NCI-H2029 (cell line): ENCODE measurements at regions not wholly inside any gene's neighbourhood (a gene's known extent, or its start where the extent isn't known, plus 50 kb on each side); places are given as distances from the start of the nearest gene placed in this dataset.

Experiments
- DNase-seq: peaks from one replicate; lab custom pipeline; 2025; lab: John Stamatoyannopoulos, UW

DNA sequence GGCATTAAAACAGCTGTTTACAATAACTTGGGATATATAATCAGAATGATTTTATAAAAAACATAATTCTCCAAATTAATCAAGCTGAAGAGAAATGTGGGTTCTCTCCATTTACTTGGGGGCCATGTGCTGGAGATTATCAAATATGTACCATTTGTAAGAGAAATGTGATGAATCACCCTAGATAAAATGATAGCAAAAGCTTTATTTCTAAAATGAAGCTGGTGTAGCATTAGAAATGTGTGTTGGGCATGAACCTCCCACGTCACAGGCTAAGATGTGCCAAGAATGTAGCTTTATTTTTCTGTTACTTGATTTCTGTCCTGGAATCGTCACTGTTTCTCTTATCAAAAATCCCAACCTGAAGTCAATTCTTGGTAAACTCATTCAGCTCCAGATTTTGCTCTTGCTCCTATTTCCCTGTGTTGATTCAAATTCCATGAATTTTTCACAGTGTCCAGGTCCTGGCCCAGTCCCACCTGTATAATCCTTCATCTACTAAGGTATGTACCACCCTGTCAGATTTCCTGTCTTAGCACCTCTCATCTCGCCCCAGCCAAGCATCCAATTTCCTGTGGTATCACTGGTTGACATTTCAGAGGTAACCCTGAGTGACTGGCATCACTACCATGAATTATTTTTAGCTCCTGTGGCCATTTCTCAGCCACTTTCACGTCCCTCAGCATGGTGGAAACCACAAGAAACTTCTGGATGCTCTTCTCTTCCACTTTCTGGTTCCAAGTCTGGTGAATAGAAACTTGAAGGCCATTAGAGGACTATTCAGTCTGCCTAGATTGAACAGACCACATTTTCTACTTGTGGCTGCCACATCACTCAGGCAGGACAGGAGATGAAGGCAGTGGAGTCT, 103.6 kb upstream of the FLRT2 start:
- DNase-seq: no peak

DNA sequence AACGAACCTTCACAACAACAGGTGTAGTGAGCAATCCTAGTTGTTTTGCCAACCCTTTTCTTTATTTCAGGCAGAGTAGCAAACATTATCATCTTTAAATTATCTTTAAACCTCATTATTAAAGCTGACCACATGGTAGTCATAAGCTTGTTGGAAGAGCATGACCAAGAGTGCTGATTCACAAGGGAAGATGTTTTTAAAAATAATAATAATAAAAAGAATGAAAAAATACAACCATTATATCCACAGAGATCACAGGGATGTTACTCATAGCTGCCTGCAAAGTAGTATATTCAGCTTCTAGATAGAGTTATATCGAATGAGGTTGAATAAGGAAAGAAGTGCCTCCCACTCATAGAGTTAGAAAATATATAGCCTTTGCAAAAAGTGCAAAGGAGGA, 101.0 kb upstream of the FLRT2 start:
- DNase-seq: no peak

DNA sequence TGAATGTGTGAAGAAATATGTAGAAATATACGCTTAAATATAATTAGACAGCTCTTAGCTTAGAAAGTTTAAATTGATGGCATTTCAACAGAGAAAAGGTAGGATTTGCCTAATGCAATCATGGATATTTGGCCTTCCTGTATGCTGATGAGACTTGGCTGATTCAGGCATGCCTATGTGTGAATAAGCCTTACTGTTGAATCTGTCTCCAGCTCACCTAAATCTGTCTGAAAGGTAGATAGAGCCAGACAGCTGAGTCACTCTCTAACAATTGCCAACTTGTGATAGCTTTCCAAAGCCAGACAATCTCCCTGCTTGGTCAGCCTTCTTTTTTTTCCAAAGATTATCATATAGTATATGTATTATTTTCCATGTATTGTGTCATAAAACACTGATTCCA, 92.8 kb upstream of the FLRT2 start:
- DNase-seq: no peak

DNA sequence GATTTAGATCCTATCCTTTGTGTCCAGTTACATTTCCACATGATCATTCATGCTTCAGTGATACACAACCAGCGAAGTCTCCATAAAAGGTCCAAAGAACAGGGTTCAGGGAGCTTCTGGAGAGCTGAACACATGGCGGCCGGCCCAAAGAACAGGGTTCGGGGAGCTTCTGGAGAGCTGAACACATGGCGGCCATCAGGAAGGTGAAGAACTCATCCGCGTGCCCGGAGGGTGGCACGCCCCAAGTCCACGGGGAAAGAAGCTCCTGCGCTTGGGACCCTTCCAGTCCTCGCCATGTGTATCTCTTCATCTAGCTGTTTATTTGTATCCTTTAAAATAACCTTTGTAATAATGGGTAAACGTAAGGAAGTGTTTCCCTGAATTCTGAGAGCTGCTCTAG, 91.9 kb upstream of the FLRT2 start:
- no peak for DNase-seq

DNA sequence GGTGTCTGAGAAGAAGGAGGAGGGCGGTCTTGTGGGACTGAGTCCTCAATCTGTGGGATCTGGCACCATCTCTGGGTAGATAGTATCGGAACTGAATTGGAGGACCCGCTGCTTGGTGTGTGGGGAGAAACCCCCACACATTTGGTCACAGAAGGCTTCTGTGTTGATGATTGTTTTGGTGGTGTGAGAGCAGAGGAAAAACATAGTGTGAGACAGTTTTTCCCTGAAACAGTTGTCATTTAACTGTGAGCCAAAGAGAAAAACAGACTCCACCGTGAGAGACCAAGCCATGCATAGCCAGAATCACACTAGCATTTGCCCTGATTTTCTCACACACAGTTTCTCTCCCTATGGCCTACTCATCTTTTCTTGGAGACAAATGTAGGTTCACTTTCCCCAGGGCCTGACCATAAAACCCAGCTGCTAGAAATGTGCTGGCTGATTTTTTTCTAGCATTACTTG, 91.4 kb upstream of the FLRT2 start:
- no peak for DNase-seq

DNA sequence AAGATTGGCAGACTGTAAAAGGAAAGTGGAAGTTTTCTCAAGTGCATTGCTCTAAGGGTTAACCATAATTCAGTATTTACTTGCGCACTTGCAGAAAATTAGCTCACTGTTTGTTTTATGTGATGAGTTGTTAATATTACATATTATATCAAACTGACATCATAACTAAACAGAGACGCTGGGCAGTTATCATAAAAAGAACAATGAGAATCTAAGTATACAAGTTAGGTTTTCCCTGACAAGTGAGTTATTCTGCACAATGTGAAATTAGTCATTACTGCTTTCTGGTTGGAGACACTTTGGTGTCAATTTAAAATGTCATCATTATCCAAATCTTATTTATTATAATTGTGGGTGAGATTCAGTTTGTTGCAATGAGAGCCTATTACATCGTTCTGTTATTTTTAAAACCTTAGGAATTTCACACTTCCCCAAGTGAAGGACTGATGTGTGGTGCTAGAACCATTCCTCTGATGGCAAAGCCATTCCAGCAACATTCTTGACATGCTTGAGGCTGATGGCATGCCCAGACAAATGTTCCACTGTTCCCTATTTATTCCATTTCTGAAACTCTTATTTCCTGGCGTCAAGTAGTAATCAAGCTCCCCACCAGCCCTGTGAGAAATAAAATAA, 90.1 kb upstream of the FLRT2 start:
- no peak for DNase-seq

- DNase-seq: no peak
Observed at GRCh38 chr14:85441909-85442643, 87.9 kb upstream of the FLRT2 start.

- no peak for DNase-seq
Observed at GRCh38 chr14:85442996-85443395, 86.9 kb upstream of the FLRT2 start.

DNA sequence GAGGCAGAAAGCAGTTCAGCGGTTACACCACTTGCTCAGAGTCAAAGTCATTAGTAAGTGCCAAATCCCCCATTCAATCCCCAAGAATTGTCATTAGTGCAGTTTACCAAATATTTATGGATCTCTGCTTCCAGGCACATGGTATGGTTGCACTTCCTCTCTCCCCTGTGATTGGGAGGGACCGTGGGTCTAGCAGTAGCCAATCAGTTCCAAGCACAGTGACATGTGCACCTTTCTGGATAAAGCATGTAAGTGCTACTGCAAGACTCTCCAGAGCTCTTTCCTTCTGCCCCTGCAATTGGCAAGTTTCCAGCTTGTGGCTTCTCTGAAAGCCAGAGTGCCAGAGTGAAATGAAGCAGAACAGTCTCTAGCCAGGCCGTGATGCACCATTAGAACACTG, 85.3 kb upstream of the FLRT2 start:
- DNase-seq: no peak

GRCh38 chr14:85445151-85445795, 84.7 kb upstream of the FLRT2 start:
- DNase-seq: no peak

DNA sequence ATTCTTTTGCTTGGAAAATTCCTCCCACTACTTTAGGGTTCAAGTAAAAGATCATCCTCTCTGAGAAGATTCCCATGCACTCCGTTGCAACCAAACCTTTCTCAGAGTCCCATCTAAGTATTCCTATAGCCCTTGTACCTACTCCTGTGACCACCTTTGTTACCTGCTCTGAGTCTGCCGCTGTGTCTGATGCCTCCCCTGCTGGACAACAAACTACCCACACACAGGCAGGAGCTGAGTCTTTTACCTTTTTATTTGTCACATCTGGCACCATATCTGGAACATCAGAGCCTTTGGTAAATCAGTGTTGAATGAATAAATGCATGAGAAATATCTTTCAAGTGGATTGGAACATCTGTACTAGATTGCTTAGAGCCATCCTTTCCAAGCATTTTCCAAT, 82.1 kb upstream of the FLRT2 start:
- DNase-seq: no peak

DNA sequence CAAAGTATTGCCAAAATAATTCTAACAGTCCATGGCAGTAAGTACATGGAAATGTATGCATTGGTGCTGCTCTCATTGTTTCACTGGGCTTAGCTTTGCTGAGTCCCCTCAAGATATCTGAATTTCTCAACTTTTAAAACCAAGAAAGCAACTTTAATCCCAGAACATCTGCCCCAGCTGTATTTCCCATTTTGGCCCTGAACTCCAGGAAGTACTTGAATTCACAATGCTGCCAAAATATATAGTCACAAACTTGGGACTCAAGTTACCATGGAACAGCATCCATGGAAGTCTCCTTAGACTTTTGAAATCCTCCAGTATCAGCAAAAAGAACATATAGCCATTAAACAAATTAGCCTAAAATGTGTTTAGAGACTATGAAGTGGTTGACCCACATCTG, 78.5 kb upstream of the FLRT2 start:
- no peak for DNase-seq

GRCh38 chr14:85453401-85454225, 76.3 kb upstream of the FLRT2 start:
- DNase-seq: no peak

DNA sequence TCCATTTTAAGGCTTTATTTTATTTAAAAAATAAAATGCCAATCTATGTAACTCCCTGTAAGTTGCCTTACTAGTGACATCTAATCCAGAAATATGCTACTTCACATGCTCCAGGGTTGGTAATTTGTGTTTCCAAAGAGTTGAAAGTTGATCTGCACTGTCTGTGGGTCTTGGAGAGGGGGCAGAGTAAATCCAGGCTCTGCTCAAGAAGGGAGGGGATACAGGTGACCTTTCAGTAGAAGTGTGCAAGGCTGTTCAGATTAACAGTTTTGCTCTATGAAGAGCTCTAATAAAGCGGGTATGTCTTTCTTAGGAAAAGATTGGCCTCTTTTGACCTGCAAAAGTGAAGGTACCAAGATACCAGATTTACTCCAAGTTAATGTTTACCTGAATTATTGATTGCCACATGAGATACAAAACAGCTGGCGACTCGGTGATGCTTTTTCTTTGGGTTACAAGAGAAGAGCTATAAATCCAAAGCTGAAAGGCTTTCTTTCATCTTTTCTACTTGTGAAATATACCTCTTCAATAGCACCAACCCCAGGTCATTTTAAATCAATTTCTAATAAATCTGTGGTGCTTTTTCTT, 75.6 kb upstream of the FLRT2 start:
- DNase-seq: no peak

DNA sequence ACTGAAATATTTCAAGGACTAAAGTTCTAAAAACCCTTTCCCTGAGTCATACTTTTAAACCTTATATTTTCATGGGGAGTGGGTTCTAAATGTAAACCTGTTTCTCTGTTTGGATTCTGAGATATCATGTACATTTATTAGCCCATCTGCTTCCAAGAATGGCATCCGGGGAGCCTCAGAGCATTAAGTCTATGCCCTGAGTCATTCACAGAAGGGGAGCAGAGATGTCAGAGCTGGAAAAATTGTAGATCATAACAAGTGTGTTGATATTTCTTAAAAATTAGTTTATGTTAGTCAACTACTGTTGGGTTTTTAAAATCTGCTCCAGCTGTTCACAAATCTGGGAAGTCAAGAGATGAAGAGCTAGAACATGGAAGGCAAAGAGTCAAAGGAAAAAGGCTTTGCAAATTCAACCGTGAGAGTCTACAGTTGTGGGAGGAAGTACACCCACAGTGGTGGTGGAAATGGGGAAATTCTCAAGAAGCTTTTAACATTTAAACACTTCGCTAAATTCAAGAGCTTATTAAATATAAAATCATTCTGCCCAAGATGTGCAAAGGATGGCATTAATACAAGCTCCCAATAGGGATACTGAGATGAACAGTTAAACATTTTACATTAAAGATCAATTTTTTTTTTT, 70.5 kb upstream of the FLRT2 start:
- no peak for DNase-seq

- DNase-seq: no peak
Observed at GRCh38 chr14:85461432-85462133, 68.4 kb upstream of the FLRT2 start.

GRCh38 chr14:85463512-85463911, 66.4 kb upstream of the FLRT2 start:
- DNase-seq: peak; percentile 2

DNA sequence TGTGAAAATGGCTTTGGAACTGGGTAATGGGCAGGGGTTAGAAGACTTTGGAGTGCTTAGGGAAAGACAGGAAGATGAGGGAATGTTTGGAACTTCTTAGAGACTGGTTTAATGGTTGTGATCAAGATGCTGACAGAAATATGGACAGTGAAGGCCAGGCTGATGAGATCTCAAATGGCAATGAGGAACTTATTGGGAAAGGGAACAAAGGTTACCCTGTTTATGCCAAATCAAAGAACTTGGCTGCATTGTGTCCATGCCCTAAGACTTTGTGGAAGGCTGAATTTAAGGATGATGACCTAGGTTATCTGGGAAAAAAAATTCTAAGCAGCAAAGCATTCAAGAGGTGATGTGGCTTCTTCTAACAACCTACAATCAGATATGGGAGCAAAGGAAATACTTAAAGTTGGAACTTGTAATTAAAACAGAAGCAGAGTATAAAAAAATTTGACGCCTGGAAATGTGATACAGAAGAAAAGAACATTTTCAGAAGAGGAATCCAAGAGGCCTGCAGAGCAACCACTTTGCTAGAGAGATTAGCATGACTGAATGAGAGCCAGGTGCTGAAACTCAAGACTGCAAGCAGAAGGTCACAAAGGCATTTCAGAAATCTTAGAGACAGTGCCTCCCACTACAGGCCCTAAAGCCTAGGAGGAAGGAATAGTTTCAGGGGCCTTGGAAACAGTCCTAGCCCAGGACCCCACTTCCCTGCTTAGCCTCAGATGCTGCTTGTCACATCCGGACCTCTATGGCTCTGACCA, 65.6 kb upstream of the FLRT2 start:
- DNase-seq: no peak

GRCh38 chr14:85466678-85467077, 63.3 kb upstream of the FLRT2 start:
- no peak for DNase-seq
